ENCODE measurements at regions not wholly inside any gene's neighbourhood (a gene's known extent, or its start where the extent isn't known, plus 50 kb on each side); places are given as distances from the start of the nearest gene placed in this dataset.

DNA sequence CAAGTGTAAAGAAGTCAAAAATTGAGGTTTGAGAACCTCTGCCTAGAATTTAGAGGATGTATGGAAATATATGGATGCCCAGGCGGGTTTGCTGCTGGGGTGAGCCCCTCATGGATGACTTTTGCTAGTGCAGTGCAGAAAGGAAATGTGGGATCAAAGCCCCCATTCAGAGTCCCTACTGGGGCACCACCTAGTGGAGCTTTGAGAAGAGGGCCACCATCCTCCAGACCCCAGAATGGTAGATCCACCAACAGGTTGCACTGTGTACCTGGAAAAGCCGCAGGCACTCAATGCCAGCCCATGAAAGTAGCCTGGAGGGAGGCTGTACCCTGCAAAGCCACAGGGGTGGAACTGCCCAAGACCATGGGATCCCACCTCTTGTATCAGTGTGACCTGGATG, 330.7 kb upstream of the DPYD start:
- Histone ChIP-seq H3K9ac (ENCODE audit: low read length) (no peak overlapping the region), H3K36me3 (ENCODE audit: control insufficient read depth, insufficient read depth, low read length) (no peaks in the 10 kb centered on the region), H3K4me3 (ENCODE audit: low read length) (no peak overlapping the region), H3K27ac (ENCODE audit: low read depth, low read length) (no peak overlapping the region), H3K4me1 (ENCODE audit: control insufficient read depth, insufficient read depth, low read length) (no peaks in the 10 kb centered on the region), H3K27me3 (ENCODE audit: control insufficient read depth, insufficient read depth, low read length) (no peaks in the 10 kb centered on the region)

DNA sequence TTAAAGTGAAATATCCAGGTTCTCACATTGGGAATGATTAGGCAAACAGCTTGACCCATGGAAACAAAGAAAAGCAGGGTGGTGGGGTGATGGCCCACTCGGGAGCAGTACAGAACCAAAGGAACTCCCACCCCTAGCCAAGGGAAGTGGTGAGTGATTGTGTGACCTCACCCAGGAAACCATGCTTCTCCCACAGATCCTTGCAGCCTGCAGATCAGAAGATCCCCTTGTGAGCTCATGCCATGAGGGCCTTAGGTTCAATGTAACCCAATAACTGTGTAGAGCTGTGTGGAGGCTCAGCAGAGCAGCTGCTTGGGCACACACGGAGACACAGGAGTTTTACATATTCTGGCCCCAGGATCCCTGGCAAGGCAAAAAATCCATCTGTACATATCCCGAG, 311.8 kb upstream of the DPYD start:
- H3K9ac ChIP-seq (ENCODE audit: low read length), result no peak overlapping the region
- no peaks in the 10 kb centered on the region for H3K27me3 ChIP-seq (ENCODE audit: control insufficient read depth, insufficient read depth, low read length)
- H3K4me1 ChIP-seq (ENCODE audit: control insufficient read depth, insufficient read depth, low read length), result no peaks in the 10 kb centered on the region
- H3K36me3 ChIP-seq (ENCODE audit: control insufficient read depth, insufficient read depth, low read length), result no peaks in the 10 kb centered on the region
- no peak overlapping the region for H3K27ac ChIP-seq (ENCODE audit: low read depth, low read length)
- H3K4me3 ChIP-seq (ENCODE audit: low read length), result no peak overlapping the region

DNA sequence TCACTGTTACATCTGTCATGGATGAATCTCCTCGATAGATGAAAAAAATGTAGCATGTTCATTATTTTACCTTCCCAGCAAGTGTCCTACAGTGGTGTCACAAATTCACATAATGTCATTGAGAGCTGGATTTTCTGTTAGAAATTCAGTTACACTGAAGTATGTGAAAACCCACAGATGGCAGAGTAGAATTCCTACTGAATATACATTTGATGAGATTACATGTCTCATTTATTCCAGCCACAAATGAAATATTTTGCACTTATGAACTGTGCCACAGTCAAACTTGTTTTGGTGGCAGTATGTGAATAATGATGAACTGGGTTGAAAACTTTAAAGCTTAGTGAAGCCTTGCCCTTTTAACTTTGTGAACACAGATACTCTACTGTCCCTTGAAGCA, 301.9 kb upstream of the DPYD start:
- no peak overlapping the region for H3K4me3 ChIP-seq (ENCODE audit: low read length)
- H3K4me1 ChIP-seq (ENCODE audit: control insufficient read depth, insufficient read depth, low read length), result no peaks in the 10 kb centered on the region
- no peaks in the 10 kb centered on the region for H3K27me3 ChIP-seq (ENCODE audit: control insufficient read depth, insufficient read depth, low read length)
- no peak overlapping the region for H3K27ac ChIP-seq (ENCODE audit: low read depth, low read length)
- no peaks in the 10 kb centered on the region for H3K36me3 ChIP-seq (ENCODE audit: control insufficient read depth, insufficient read depth, low read length)
- no peak overlapping the region for H3K9ac ChIP-seq (ENCODE audit: low read length)

DNA sequence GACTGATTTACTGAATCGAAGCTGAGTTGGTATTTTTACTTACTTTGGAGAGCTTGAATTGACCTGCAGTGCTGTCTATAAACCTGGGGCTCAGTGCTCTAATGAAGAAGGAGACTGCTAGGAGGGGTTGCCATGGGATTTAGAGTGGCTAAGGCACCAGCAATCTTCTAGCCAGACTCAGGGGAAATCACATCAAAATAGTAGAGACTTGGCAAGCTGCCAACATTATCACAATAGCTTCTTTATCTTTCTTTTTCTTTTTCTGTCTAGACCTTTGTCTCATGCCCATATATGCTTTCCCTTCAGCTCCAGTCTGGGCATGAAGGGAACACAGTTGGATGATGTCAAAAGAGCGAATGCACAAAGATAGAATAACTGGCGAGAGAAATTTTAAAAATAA, 301.1 kb upstream of the DPYD start:
- no peak overlapping the region for H3K27ac ChIP-seq (ENCODE audit: low read depth, low read length)
- no peaks in the 10 kb centered on the region for H3K4me1 ChIP-seq (ENCODE audit: control insufficient read depth, insufficient read depth, low read length)
- H3K36me3 ChIP-seq (ENCODE audit: control insufficient read depth, insufficient read depth, low read length), result no peaks in the 10 kb centered on the region
- H3K27me3 ChIP-seq (ENCODE audit: control insufficient read depth, insufficient read depth, low read length), result no peaks in the 10 kb centered on the region
- no peak overlapping the region for H3K4me3 ChIP-seq (ENCODE audit: low read length)
- no peak overlapping the region for H3K9ac ChIP-seq (ENCODE audit: low read length)

DNA sequence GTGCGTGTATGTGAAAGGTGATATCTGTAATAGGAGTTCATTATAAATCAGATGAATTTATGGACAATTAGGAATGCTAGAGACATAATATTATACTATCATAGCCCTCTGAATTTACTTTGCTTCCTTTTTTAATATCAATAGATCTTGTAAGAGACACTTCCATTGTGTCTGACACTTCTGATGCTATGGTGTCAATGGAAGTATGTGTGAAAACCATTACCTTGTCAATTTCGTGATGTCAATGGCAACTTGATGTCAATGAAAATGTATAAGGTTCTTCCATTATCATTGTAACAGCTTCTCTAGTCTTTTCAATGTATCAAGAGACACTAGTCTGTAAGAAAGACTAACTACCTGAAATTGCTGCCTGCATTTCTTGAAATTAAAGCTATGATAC, 296.8 kb upstream of the DPYD start:
- H3K36me3 ChIP-seq (ENCODE audit: control insufficient read depth, insufficient read depth, low read length), result no peaks in the 10 kb centered on the region
- no peak overlapping the region for H3K27ac ChIP-seq (ENCODE audit: low read depth, low read length)
- H3K4me3 ChIP-seq (ENCODE audit: low read length), result no peak overlapping the region
- no peak overlapping the region for H3K9ac ChIP-seq (ENCODE audit: low read length)
- no peaks in the 10 kb centered on the region for H3K4me1 ChIP-seq (ENCODE audit: control insufficient read depth, insufficient read depth, low read length)
- no peaks in the 10 kb centered on the region for H3K27me3 ChIP-seq (ENCODE audit: control insufficient read depth, insufficient read depth, low read length)

DNA sequence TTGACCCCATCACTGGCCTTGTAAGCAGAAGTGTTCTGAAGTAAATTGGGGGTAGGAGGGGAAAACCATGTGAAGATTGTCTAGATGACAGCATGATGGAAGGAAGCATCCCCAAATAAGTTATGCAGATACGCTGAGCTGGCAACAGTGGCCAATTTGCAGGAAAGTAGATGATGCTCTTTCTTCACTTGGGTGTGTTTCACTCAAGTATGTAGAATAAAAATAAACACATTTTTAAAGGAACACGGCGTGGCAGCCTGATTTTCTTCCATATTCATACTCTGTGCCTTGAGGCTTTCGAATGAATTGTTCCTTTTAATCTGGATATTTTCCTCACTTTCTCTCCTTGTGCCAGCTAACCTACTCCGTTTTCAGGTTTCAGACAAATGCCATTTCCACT, 295.5 kb upstream of the DPYD start:
- Histone ChIP-seq H3K4me3 (ENCODE audit: low read length) (no peak overlapping the region), H3K27me3 (ENCODE audit: control insufficient read depth, insufficient read depth, low read length) (no peaks in the 10 kb centered on the region), H3K9ac (ENCODE audit: low read length) (no peak overlapping the region), H3K36me3 (ENCODE audit: control insufficient read depth, insufficient read depth, low read length) (no peaks in the 10 kb centered on the region), H3K27ac (ENCODE audit: low read depth, low read length) (no peak overlapping the region), H3K4me1 (ENCODE audit: control insufficient read depth, insufficient read depth, low read length) (no peaks in the 10 kb centered on the region)

DNA sequence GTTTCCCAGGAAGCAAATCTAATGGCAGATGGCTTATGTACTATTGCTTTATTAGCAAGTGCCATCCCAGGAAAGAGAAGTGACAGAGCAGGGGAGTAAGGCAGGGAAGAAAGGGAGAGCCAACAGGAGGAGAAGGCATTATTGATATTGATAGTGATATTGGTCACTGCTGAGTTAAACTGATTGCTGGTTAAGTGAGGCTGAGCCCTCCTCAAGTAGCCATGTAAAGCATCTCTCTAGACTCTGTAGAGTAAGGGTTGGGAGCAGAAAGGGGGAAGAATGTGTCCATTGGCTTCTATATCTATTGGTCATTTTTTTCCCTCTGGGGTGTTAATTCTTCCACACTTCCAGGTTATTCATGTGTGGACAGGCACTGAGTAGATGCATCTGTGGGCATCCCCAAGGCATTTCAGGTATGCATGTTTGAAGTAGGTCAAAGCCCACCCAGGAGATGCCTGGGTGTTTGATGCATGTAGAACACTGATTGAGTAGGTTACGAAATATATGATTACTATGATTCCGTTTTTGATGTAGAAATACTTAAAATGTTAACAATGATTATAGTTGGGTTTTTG, 290.5 kb upstream of the DPYD start:
- no peak overlapping the region for H3K4me3 ChIP-seq (ENCODE audit: low read length)
- no peak overlapping the region for H3K27ac ChIP-seq (ENCODE audit: low read depth, low read length)
- H3K27me3 ChIP-seq (ENCODE audit: control insufficient read depth, insufficient read depth, low read length), result no peaks in the 10 kb centered on the region
- no peaks in the 10 kb centered on the region for H3K36me3 ChIP-seq (ENCODE audit: control insufficient read depth, insufficient read depth, low read length)
- H3K4me1 ChIP-seq (ENCODE audit: control insufficient read depth, insufficient read depth, low read length), result no peaks in the 10 kb centered on the region
- H3K9ac ChIP-seq (ENCODE audit: low read length), result no peak overlapping the region

DNA sequence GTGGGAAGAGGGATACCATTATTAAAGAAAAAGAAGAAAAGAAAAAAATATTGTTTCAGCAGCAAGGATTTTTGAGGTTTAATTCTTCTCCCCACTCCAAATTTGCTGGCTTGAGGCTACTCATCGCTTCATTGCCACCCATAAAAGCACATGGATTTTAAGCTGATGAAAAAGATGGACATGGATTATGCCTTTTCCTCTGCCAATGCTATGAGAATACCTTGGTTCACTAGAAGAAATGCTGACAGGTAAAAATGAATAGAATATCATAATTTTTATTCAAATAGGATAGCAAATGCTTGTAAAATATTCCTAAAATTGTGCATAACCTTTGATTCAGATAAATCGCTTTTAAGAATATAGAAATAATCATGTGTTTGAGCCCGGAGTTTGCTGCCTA, 289.7 kb upstream of the DPYD start:
- H3K27me3 ChIP-seq (ENCODE audit: control insufficient read depth, insufficient read depth, low read length), result no peaks in the 10 kb centered on the region
- no peaks in the 10 kb centered on the region for H3K4me1 ChIP-seq (ENCODE audit: control insufficient read depth, insufficient read depth, low read length)
- no peak overlapping the region for H3K4me3 ChIP-seq (ENCODE audit: low read length)
- H3K27ac ChIP-seq (ENCODE audit: low read depth, low read length), result no peak overlapping the region
- H3K36me3 ChIP-seq (ENCODE audit: control insufficient read depth, insufficient read depth, low read length), result no peaks in the 10 kb centered on the region
- H3K9ac ChIP-seq (ENCODE audit: low read length), result no peak overlapping the region

DNA sequence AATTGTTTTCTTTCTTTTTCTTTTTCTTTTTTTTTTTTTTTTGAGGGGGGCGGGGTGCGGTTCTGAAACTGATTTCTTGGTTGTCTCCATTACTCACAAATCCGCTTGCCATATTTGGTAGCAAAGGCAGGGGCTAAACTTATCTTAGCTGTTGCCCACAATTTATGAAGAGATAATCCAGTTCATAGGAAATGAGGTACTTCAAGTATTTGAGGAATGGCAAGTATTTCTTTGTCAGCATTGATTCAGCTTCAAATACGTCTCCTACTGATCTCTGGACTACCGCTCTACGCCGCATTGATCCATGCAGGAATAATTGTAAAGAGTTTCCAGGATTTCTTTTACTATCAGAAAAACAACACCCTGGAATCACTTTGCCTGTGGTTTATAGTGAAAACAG, 289.2 kb upstream of the DPYD start:
- Histone ChIP-seq H3K4me1 (ENCODE audit: control insufficient read depth, insufficient read depth, low read length) (no peaks in the 10 kb centered on the region), H3K27me3 (ENCODE audit: control insufficient read depth, insufficient read depth, low read length) (no peaks in the 10 kb centered on the region), H3K4me3 (ENCODE audit: low read length) (no peak overlapping the region), H3K27ac (ENCODE audit: low read depth, low read length) (no peak overlapping the region), H3K9ac (ENCODE audit: low read length) (no peak overlapping the region), H3K36me3 (ENCODE audit: control insufficient read depth, insufficient read depth, low read length) (no peaks in the 10 kb centered on the region)

DNA sequence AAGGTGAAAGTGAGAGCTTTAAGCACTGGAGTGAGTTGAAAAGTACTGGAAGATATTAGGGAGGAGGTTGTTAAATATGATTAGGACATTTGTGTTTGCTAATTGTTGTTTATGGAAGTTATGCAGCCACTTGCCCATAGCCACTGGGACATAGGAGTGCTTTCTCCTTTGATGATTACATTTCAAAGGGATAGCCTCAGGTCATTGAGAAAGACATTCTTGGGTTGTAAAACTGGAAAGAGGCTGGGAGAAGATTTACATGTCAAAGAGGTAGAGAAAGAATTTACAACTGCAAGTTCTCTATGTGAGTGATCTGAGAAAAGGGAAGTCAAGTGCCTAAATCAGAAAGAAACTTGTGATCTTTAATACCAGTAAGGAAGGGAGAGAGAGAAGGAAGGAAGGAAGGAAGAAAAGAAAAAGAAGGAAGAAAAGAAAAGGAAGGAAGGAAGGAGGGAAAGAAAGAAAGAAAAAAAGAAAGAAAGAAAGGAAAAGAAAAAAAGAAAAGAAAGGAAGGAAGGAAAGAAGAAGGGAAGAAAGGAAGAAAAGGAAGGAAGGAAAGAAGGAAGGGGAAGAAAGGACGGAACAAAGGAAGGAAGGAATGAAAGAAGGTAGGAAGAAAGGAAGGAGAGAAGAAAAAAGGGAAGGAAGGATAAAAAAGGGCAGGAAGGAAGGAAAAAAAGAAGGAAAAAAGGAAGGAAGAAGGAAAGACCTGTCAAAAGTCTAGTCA, 284.6 kb upstream of the DPYD start:
- Histone ChIP-seq H3K4me3 (ENCODE audit: low read length) (no peak overlapping the region), H3K27ac (ENCODE audit: low read depth, low read length) (no peak overlapping the region), H3K27me3 (ENCODE audit: control insufficient read depth, insufficient read depth, low read length) (no peaks in the 10 kb centered on the region), H3K36me3 (ENCODE audit: control insufficient read depth, insufficient read depth, low read length) (no peaks in the 10 kb centered on the region), H3K9ac (ENCODE audit: low read length) (no peak overlapping the region), H3K4me1 (ENCODE audit: control insufficient read depth, insufficient read depth, low read length) (no peaks in the 10 kb centered on the region)

DNA sequence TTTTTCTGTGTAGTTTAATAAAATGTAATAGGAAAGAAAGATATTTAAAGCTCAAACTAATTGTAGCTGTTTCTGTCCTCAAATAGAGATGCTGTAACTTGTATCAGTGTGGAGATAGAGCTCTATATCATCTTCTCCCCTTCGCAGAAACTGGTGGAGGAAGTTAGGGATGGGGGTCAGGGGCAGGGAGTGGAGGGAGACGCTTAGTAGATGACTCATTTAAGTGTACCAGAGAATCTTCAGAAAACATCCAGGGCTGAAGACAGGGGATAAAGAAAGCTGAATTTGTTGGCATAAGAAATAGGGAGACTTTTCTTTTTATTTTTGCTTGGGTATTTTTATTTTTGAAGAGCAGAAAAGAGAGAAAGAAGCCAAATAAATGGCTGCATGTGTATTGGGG, 282.6 kb upstream of the DPYD start:
- no peaks in the 10 kb centered on the region for H3K36me3 ChIP-seq (ENCODE audit: control insufficient read depth, insufficient read depth, low read length)
- no peaks in the 10 kb centered on the region for H3K4me1 ChIP-seq (ENCODE audit: control insufficient read depth, insufficient read depth, low read length)
- no peak overlapping the region for H3K27ac ChIP-seq (ENCODE audit: low read depth, low read length)
- no peaks in the 10 kb centered on the region for H3K27me3 ChIP-seq (ENCODE audit: control insufficient read depth, insufficient read depth, low read length)
- no peak overlapping the region for H3K9ac ChIP-seq (ENCODE audit: low read length)
- H3K4me3 ChIP-seq (ENCODE audit: low read length), result no peak overlapping the region

DNA sequence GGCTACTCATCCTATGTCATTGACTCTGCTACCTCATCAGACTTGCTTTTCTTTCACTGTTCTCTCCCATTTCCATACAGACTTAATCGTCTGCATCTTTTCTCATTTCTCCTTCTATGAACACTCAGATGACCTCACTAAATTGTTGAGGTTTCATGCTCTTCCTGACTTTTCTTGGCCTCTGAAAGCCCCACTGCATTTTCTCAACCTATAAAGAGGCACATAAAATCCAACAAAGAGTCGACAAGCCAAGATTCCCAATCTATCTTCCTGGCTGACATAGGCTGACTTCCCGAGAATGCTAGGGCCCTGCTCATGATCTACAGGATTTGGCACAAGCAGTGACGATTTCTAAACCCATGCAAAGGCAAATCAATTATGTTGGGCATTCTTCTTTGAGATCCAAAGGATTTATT, 280.8 kb upstream of the DPYD start:
- Histone ChIP-seq H3K4me3 (ENCODE audit: low read length) (no peak overlapping the region), H3K27me3 (ENCODE audit: control insufficient read depth, insufficient read depth, low read length) (no peaks in the 10 kb centered on the region), H3K36me3 (ENCODE audit: control insufficient read depth, insufficient read depth, low read length) (no peaks in the 10 kb centered on the region), H3K9ac (ENCODE audit: low read length) (no peak overlapping the region), H3K4me1 (ENCODE audit: control insufficient read depth, insufficient read depth, low read length) (no peaks in the 10 kb centered on the region), H3K27ac (ENCODE audit: low read depth, low read length) (no peak overlapping the region)

DNA sequence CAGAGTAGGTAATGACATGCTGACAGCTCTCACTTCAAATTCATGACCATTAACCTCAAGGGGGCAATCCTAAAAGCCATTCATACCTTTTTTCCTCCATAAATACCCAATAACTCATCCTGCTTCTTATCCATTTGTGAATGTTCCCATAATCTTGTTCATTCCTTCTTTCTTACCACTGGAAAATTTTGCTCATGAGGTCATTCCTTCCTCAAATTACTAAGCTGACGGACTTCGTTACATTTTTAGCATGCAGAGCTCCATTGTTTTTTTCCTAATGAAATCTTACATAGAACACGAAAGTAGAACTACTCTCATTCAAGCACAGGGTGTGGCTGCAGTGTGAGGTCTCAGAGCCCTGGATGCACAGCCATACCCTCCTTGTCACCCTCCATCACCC, 276.5 kb upstream of the DPYD start:
- H3K36me3 ChIP-seq (ENCODE audit: control insufficient read depth, insufficient read depth, low read length), result no peaks in the 10 kb centered on the region
- no peak overlapping the region for H3K27ac ChIP-seq (ENCODE audit: low read depth, low read length)
- H3K9ac ChIP-seq (ENCODE audit: low read length), result no peak overlapping the region
- H3K4me3 ChIP-seq (ENCODE audit: low read length), result no peak overlapping the region
- H3K27me3 ChIP-seq (ENCODE audit: control insufficient read depth, insufficient read depth, low read length), result no peaks in the 10 kb centered on the region
- no peaks in the 10 kb centered on the region for H3K4me1 ChIP-seq (ENCODE audit: control insufficient read depth, insufficient read depth, low read length)
